Skeletal muscle satellite cell (primary cell): ENCODE measurements at regions not wholly inside any gene's neighbourhood (a gene's known extent, or its start where the extent isn't known, plus 50 kb on each side); places are given as distances from the start of the nearest gene placed in this dataset.
A peak's percentile ranks its signal among the peaks of the same experiment; 100 is the strongest.

Source experiments
- H3K27me3 ChIP-seq: 2 replicates; pipeline ENCODE4 v1.7.0; 2013; ENCODE audit warnings: low read length; ENCODE audit not compliant: control insufficient read depth, insufficient read depth
- H3K36me3 ChIP-seq: 2 replicates; pipeline ENCODE4 v1.7.0; 2013; ENCODE audit warnings: mild to moderate bottlenecking, control low read depth, low read length; ENCODE audit not compliant: insufficient read depth
- H3K4me1 ChIP-seq: 2 replicates; pipeline ENCODE4 v1.7.0; 2013; ENCODE audit warnings: low read length; ENCODE audit not compliant: control insufficient read depth, insufficient read depth
- H3K4me2 ChIP-seq: 2 replicates; pipeline ENCODE4 v1.7.0; 2013; ENCODE audit warnings: mild to moderate bottlenecking, low read length
- H3K4me3 ChIP-seq: 2 replicates; pipeline ENCODE4 v1.7.0; 2013; ENCODE audit warnings: low read length
- H3K9ac ChIP-seq: 2 replicates; pipeline ENCODE4 v1.7.0; 2013; ENCODE audit warnings: mild to moderate bottlenecking, low read depth, low read length, moderate library complexity
- H3K9me3 ChIP-seq: replicated peaks from 2 replicates; pipeline ENCODE4 v1.7.0; 2013; ENCODE audit warnings: mild to moderate bottlenecking, control low read depth, low read length

GRCh38 chr16:85373741-85374570, 239.2 kb upstream of the GSE1 start:
- Histone ChIP-seq H3K4me1 (peaks cover 51% of the 10 kb centered on the region), H3K9me3 (no peaks in the 10 kb centered on the region), H3K4me2 (no peak overlapping the region), H3K9ac (no peak overlapping the region), H3K27me3 (no peaks in the 10 kb centered on the region), H3K4me3 (no peak overlapping the region), H3K36me3 (no peaks in the 10 kb centered on the region)

- no peak overlapping the region for H3K4me3 ChIP-seq
- H3K9me3 ChIP-seq: no peaks in the 10 kb centered on the region
- H3K27me3 ChIP-seq: no peaks in the 10 kb centered on the region
- no peak overlapping the region for H3K4me2 ChIP-seq
- no peak overlapping the region for H3K9ac ChIP-seq
- peaks cover 50% of the 10 kb centered on the region for H3K4me1 ChIP-seq
- H3K36me3 ChIP-seq: no peaks in the 10 kb centered on the region
These were observed 238.6 kb upstream of the GSE1 start for GRCh38 chr16:85374571-85374872.

GRCh38 chr16:85375282-85375681, 237.8 kb upstream of the GSE1 start:
- Histone ChIP-seq H3K27me3 (no peaks in the 10 kb centered on the region), H3K9ac (no peak overlapping the region), H3K36me3 (no peaks in the 10 kb centered on the region), H3K9me3 (no peaks in the 10 kb centered on the region), H3K4me3 (no peak overlapping the region), H3K4me2 (no peak overlapping the region), H3K4me1 (peaks cover 42% of the 10 kb centered on the region)

- H3K27me3 ChIP-seq: no peaks in the 10 kb centered on the region
- H3K9ac ChIP-seq: no peak overlapping the region
- no peaks in the 10 kb centered on the region for H3K36me3 ChIP-seq
- H3K4me1 ChIP-seq: peaks cover 30% of the 10 kb centered on the region
- H3K4me2 ChIP-seq: peak overlapping the region; percentile 58
- no peaks in the 10 kb centered on the region for H3K9me3 ChIP-seq
- H3K4me3 ChIP-seq: no peak overlapping the region
These were observed 236.6 kb upstream of the GSE1 start for GRCh38 chr16:85376292-85377095.

- no peak overlapping the region for H3K4me3 ChIP-seq
- H3K9me3 ChIP-seq: no peaks in the 10 kb centered on the region
- H3K4me2 ChIP-seq: no peak overlapping the region
- H3K36me3 ChIP-seq: no peaks in the 10 kb centered on the region
- peaks cover 19% of the 10 kb centered on the region for H3K4me1 ChIP-seq
- H3K9ac ChIP-seq: no peak overlapping the region
- H3K27me3 ChIP-seq: no peaks in the 10 kb centered on the region
These were observed 235.6 kb upstream of the GSE1 start for GRCh38 chr16:85377388-85378144.

- H3K4me3 ChIP-seq: no peak overlapping the region
- H3K9me3 ChIP-seq: no peaks in the 10 kb centered on the region
- peaks cover 11% of the 10 kb centered on the region for H3K4me1 ChIP-seq
- H3K27me3 ChIP-seq: no peaks in the 10 kb centered on the region
- no peak overlapping the region for H3K9ac ChIP-seq
- H3K4me2 ChIP-seq: no peak overlapping the region
- H3K36me3 ChIP-seq: no peaks in the 10 kb centered on the region
These were observed 234.7 kb upstream of the GSE1 start for GRCh38 chr16:85378145-85379040.

GRCh38 chr16:85379041-85380001, 233.8 kb upstream of the GSE1 start:
- Histone ChIP-seq H3K4me2 (no peak overlapping the region), H3K4me3 (no peak overlapping the region), H3K27me3 (no peaks in the 10 kb centered on the region), H3K36me3 (no peaks in the 10 kb centered on the region), H3K9ac (no peak overlapping the region), H3K4me1 (peaks cover 10% of the 10 kb centered on the region), H3K9me3 (no peaks in the 10 kb centered on the region)

GRCh38 chr16:85380002-85380395, 233.1 kb upstream of the GSE1 start:
- H3K36me3 ChIP-seq: no peaks in the 10 kb centered on the region
- H3K4me3 ChIP-seq: no peak overlapping the region
- H3K27me3 ChIP-seq: no peaks in the 10 kb centered on the region
- no peak overlapping the region for H3K4me2 ChIP-seq
- H3K9me3 ChIP-seq: no peaks in the 10 kb centered on the region
- H3K4me1 ChIP-seq: peaks cover 10% of the 10 kb centered on the region
- H3K9ac ChIP-seq: no peak overlapping the region

- no peak overlapping the region for H3K4me3 ChIP-seq
- no peaks in the 10 kb centered on the region for H3K9me3 ChIP-seq
- H3K4me2 ChIP-seq: no peak overlapping the region
- no peak overlapping the region for H3K9ac ChIP-seq
- H3K36me3 ChIP-seq: no peaks in the 10 kb centered on the region
- no peaks in the 10 kb centered on the region for H3K27me3 ChIP-seq
- H3K4me1 ChIP-seq: peaks cover 7% of the 10 kb centered on the region
These were observed 232.0 kb upstream of the GSE1 start for GRCh38 chr16:85380905-85381737.
